ENCODE measurements at regions not wholly inside any gene's neighbourhood (a gene's known extent, or its start where the extent isn't known, plus 50 kb on each side); places are given as distances from the start of the nearest gene placed in this dataset.
A peak's percentile ranks its signal among the peaks of the same experiment; 100 is the strongest.
"Not testable (repeated sequence)": the region's sequence is repeated elsewhere in the genome, so short reads cannot be mapped to it uniquely, and the experiment has no call there.

DNA sequence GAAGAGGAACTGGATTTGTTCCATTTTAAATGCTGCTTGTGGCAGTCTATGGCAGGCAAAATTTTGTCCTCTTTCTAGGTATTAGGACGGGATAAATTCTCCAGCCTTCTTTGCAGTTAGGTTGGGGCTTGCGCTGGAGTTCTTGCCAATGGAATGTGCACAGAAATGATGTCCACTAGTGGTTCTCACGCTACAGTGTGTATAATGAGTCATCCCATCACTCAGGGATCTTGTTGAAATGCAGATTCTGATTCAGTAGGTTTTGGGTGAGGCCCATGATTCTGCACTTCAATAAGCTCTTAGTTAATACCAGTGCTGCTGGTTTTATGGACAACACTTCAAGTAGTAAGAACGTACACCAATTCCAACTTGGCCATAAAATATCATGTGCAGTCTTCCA is 317.6 kb upstream of the KLF4 start:
- ATAC-seq (no peak), DNase-seq (ENCODE audit: low spot score) (no peak)
- intact Hi-C loops (cut with DNase I): no loop called here

DNA sequence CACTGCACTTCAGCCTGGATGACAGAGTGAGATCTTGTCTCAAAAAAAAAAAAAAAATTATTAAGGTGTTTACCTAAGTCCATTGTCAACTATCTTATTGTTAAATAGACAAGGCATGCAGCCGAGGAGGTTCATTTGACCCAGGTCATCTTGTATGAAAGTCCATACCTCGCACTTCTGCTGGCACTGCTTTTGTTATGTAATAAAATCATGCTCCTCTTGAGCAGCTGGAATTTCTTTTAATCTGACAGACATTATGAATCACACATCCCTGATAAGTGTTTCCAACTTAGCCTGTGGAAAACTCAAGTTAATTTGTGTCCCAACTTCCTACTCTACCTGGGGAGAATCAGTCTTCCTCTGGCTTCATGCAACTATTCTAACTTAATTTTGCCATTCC is 315.6 kb upstream of the KLF4 start:
- ATAC-seq: no peak
- DNase-seq (ENCODE audit: low spot score): no peak
- intact Hi-C loops (cut with DNase I): no loop called here

DNA sequence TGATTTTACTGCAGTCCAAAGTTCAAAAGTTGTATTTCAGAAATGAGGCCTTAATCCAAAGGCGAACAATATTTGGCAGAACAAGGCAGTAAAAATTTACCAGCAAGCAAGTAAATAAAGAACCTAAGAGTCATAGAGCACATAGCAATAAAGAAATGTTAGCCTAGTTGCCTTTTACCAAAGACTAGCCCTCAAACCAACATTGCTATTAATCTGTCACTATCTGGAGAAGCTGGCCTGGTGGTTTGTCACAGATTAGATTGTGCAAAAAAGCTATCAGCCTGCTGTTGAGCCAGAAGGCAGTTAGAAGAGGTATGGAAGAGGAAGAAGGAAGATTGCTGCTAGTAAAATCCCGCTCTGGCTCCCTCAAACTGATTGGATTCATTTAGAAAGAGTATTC is 304.7 kb upstream of the KLF4 start:
- DNase-seq (ENCODE audit: low spot score) (no peak), ATAC-seq (no peak)

DNA sequence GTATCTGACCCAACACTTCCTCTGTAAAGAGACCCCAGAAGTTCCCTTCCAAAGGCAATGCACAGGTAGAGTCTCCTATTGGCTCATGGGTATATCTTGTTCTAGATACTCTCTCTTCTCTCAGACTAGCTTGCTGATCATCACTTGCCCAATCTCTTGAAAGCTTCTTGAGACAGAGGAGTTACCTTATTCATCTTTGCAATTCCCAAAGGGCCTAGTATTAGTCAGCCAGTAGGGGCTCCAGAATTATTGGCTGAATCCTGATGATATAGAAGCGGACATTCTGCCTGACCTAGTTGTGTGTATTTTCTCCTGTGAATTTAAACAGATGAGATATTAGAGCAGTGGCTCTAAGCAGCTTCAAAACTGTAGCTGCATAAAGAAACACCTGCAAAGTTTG is 304.0 kb upstream of the KLF4 start:
- intact Hi-C loops (cut with DNase I): no loop called here
- no peak for DNase-seq (ENCODE audit: low spot score)
- no peak for ATAC-seq

More for the DNA sequence above, 304.7 kb upstream of the KLF4 start:
- intact Hi-C loops (cut with DNase I): no loop called here

DNA sequence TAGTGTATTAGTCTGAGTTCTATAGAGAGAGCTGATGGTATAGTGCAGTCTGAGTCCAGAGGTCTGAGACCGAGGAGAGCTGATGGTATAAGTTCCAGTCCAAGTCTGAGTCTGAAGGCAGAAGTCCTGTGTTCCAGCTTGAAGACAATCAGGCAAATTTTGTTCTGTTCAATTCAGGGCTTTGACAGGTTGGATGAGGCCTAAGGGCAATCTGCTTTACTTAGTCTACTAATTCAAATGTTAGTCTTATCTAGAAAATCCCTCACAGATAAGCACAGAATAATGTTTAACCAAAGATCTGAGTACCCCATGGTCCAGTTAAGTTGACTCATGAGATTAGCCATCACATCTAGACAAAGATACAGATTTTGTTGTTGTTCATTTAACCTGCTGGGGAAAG is 303.0 kb upstream of the KLF4 start:
- intact Hi-C loops (cut with DNase I): no loop called here
- DNase-seq (ENCODE audit: low spot score) (no peak), ATAC-seq (no peak)

DNA sequence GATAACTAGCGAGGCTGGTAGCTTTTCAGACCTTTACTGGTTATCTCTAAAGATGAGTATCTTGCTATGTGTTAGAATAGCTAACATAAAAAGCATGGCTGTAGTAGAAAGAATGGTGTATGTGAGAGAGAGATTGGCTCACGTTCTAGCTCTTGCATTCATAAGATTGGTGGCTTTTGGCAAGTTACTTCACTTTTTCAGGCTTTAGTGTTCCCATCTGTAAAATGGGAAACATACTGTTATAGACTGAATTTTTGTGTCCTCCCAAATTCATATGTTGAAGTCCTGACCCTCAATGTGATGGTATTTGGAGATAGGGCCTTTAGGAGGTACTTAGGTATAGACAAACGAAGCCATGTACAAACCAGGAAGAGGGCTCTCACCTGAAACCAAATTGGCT is 302.4 kb upstream of the KLF4 start:
- intact Hi-C loops (cut with DNase I): no loop called here
- ATAC-seq (no peak), DNase-seq (ENCODE audit: low spot score) (no peak)

DNA sequence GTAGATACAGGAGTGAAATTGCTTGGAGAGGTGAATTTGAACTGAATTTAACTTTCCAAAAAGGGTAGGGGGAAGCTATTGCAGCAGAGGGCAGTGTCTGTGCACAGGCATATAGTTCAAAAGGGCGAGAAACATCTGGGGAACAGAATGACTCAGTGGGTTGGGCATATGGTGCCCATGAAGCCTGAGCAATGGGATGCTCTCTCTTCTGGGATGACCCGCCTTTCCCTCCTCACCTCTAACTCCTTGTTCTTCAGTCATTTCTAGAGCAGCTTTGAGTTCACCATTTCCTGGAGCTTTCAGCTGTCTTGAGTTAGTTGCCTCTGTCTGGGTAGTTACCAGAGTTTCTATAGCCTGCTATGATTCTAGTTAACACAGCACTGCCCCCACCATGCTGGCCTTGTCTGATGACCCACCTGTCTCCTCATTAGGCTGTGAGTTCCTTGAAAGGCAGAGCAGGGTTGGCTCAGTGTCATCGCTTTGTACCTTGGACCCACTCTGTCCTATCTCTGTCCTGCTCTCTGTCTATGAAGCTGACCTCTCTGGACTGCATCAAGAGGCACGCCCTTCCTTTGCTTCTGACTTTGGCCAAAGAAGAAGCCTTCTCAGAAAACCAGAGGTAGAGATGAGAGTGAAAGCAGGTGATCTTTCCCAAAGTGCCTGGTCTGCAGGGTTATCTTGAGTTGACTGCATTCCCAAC is 299.6 kb upstream of the KLF4 start:
- intact Hi-C loops (cut with DNase I): no loop called here
- ATAC-seq: no peak
- DNase-seq (ENCODE audit: low spot score): no peak

DNA sequence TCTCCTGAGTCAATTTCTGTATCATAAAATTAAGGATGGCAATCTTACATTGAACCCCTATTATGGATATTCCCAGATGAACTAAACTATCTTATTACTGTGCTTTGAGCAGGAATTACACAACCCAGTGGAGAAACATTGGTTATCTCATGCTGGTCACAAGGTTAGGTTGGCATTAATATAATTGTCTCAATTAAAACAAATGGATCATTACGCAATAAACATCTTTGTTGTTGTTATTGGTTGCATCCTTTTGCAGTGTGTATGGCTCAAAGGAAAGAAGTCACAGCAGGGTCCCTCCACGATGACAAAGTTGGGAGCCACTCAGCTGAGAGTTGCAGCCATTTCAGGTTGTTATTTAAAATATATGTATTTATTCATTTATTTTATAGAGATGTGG is 297.0 kb upstream of the KLF4 start:
- intact Hi-C loops (cut with DNase I): no loop called here
- ATAC-seq (no peak), DNase-seq (ENCODE audit: low spot score) (no peak)

DNA sequence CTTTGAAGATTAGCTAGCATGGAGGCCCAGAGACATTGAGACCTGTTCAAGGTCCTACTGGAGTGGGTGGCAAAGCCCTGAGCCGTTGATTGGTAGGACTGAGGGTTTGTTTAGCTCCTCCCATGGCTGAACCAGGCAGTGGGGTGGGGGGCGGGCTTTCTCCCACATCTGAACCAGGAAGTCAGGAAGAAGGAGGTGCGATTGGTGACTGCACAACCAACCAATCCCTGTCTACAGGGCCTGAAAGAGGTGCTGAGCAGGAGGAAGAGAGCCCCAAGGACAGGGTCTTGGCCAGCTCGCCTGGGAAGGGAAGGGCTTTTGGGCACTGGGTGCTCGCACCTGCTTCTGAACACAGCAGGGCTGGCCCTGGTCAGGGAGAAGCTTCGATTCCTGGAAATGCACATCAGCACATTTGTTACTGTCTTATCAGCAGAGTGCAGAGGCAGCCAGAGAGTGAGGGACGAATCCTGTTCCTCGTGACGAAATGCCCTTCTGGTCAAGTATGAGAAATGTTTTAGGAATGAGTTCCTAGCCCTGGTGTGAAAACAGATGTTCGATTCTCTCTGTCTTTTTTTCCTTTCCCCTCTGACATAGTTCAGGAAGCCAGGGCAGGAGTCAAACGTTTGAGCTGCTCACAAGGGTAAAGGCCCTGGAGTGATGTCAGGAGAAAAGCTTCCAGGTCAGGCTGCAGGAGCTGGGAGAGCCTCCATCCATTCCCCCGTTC is 294.8 kb upstream of the KLF4 start:
- intact Hi-C loops (cut with DNase I): loop anchor here (5.0 kb wide), 1 partner anchor 1282 kb away; no protein-coding TSS in a partner anchor
- DNase-seq (ENCODE audit: low spot score) (no peak), ATAC-seq (peak; percentile 89)

DNA sequence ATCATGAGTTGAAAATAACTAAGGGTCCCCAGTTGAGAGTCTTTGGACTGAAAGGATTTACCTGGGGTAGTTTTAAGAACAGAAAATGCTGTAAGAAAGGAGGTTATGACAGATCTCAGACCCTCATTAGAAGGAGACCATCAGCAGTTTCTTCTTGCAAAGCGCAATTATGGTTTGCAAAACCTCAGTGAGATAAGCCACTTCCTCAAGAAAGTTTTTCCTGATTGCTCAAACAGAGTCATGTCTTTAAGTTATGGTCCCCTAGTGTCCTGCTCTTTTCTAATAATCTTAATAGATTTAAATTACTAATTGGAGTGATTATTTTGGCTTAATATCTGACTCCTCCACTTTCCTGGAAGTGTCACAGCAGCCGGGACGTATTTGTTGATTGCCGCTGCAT is 293.2 kb upstream of the KLF4 start:
- intact Hi-C loops (cut with DNase I): loop anchor here (5.0 kb wide), 1 partner anchor 1280 kb away; no protein-coding TSS in a partner anchor
- DNase-seq (ENCODE audit: low spot score) (no peak), ATAC-seq (no peak)

DNA sequence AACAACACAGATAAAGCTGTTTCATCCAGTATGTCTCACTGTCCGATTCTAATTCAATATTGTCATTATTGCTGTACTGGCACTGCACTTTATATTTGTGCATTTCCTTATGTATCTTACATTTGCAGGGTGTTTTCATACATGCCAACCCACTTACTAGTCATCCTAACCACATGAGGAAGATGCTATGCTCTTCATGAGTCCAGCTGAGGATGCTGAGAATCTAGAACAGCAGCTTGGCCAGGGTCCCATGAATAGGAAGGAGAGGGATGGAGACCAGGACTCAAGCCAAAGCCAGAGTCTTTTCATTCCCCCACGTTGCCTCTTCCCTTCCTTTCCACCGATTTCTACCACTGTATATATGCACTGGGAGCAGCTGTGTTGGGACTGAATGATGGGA is 292.8 kb upstream of the KLF4 start:
- intact Hi-C loops (cut with DNase I): loop anchor here (5.0 kb wide), 1 partner anchor 1280 kb away; no protein-coding TSS in a partner anchor
- DNase-seq (ENCODE audit: low spot score) (no peak), ATAC-seq (no peak)

DNA sequence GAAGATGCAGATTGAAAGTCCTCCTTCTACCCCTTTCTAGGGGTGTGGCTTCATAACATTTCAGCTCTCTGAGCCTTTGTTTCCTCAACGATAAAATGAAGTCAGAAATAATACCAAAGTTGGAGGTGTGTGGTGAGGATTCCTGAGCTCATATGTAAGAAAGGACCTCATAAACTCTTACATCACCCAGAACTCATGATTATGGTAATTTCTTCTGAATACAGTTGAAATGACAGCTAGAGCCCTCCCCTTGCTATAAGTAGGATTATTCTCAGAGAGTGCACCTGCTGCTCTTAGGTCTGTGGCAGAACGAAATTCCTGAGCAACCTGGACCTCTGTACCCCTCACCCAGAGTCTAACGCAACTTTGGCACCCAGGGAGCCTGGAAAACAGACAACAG is 291.4 kb upstream of the KLF4 start:
- ATAC-seq (no peak), DNase-seq (ENCODE audit: low spot score) (no peak)
- intact Hi-C loops (cut with DNase I): loop anchor here (5.0 kb wide), 1 partner anchor 1279 kb away; no protein-coding TSS in a partner anchor

DNA sequence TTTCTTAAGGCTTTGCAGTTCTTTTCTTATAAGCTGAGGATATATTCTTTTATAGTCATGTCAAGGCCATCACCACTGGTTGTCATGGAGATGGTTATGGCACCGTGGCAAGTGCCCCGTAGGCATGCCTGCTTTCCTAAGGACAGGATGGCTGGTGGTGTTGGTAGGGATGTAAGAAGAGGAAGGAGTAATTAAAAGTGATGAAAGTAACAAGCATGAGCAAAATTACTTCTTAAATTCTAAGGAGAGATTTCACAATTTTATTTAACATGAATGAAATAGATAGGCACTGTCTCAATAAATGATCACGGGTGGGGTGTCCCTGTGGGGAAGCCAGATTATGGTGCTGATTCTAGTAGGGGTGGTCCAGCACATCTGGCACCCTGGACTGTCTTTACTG is 290.2 kb upstream of the KLF4 start:
- ATAC-seq: no peak
- intact Hi-C loops (cut with DNase I): loop anchor here (5.0 kb wide), 1 partner anchor 1277 kb away; no protein-coding TSS in a partner anchor
- no peak for DNase-seq (ENCODE audit: low spot score)

DNA sequence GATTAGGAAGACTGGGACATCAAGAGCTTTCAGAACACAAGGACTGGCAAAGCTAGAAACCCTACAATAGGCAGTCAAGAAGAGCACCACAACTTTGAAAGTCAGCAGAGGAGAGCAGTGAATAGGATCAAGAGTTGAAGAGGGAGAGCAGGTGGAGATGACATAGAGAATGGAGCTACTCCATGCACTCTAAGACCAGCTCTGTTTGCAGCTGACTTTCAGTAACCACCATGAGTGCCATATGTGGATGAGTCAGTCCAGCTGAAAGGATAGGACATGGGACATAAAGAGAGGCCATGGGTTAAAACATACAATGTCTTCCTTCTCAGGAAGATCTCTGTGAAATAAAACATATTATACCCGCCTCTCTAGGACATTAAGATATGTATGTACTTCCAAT is 289.1 kb upstream of the KLF4 start:
- DNase-seq (ENCODE audit: low spot score): no peak
- intact Hi-C loops (cut with DNase I): no loop called here
- ATAC-seq: no peak

DNA sequence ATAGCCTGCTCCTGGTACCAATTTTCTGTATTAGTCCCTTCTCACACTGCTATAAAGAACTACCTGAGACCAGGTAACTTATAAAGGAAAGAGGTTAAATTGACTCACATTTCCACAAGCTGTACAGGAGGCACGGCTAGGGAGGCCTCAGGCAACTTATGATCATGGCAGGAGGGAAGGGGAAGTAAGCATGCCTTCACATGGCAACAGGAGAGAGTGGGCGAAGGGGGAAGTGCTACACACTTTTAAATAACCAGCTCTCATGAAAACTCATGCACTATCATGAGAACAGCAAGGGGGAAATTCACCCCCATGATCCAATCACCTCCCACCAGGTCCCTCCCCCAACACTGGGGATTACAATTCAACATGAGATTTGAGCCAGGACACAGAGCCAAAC is 284.5 kb upstream of the KLF4 start:
- intact Hi-C loops (cut with DNase I); ATAC-seq; DNase-seq (ENCODE audit: low spot score): not testable (repeated sequence)

DNA sequence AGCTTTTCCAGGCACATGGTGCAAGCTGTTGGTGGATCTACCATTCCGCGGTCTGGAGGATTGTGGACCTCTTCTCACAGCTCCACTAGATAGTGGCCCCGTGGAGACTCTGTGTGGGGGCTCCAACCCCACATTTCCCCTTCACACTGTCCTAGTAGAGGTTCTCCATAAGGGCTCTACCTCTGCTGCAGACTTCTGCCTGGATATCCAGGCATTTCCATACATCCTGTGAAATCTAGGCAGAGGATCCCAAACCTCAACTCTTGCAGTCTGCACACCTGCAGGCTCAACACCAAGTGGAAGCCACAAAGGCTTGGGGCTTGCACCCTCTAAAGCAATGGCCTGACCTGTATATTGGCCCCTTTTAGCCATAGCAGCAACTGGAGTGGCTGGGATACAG is 283.4 kb upstream of the KLF4 start:
- intact Hi-C loops (cut with DNase I): no loop called here
- ATAC-seq: no peak
- DNase-seq (ENCODE audit: low spot score): no peak

DNA sequence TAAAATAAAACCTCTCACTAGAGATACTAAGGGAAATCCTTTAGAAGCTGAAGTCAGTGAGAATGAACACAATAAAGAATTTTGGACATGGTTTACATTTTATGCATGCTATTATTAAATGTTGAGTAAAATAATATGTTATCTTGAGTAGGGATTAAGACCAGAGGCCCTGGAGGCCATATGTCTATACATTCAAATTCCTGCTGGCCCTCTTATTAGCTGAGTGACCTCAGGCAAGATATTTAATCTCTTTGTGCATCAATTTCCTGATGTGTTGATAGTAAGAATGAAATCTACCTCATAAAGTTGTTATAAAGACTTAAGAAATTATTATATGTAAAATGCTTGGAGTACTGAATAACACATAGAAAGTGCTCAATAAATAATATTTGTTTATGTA is 281.1 kb upstream of the KLF4 start:
- no peak for ATAC-seq
- intact Hi-C loops (cut with DNase I): no loop called here
- no peak for DNase-seq (ENCODE audit: low spot score)

DNA sequence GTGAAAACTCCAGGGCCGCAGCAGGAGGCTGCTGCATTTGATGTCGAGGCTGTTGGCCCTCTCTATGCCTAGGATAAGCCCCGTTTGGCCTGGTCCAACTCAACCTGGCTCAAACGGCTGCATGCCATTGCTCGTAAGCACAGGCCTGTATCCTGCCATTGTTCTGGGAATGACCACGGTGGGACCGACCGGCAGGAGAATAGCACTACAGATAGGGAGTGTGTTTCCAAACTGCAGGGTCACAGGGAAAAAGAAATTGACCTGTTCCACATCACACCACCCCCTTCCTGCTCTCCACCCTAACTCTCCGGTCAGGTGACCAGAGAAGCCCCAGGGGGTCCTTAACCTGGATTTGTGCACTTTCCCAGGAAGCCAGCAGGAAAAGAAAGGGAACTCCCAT is 278.7 kb upstream of the KLF4 start:
- no peak for DNase-seq (ENCODE audit: low spot score)
- peak; percentile 62 for ATAC-seq
- intact Hi-C loops (cut with DNase I): no loop called here

DNA sequence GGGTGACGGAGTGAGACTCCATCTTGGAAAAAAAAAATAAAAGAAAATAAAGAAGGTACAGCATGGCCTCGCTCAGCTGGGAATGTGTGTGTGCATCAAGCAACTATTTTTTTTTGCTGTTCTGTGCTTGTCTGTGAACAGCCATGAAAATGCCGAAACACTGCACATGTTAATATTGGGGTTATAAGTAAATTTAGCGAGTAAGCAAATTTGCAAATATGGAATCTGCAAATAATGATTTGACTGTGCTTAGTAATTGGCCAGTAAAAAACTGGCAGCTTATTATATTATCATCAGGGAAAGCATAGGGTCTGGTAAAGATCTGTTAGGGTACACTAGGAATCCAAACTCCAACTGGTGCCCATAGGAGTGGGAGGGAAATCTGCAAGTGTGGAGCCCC is 278.1 kb upstream of the KLF4 start:
- intact Hi-C loops (cut with DNase I): no loop called here
- ATAC-seq: no peak
- no peak for DNase-seq (ENCODE audit: low spot score)

DNA sequence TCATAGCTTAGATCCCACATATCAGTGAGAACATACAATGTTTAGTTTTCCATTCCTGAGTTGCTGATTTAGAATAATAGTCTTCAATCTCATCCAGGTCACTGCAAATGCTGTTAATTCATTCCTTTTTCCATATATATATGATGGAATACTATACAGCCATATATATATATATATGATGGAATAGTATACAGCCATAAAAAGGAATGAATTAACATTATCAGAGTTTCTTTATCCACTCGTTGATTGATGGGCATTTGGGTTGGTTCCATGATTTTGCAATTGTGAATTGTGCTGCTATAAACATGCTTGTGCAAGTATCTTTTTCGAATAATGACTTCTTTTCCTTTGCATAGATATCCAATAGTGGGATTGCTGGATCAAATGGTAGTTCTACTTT is 273.9 kb upstream of the KLF4 start:
- DNase-seq (ENCODE audit: low spot score); ATAC-seq; intact Hi-C loops (cut with DNase I): not testable (repeated sequence)

DNA sequence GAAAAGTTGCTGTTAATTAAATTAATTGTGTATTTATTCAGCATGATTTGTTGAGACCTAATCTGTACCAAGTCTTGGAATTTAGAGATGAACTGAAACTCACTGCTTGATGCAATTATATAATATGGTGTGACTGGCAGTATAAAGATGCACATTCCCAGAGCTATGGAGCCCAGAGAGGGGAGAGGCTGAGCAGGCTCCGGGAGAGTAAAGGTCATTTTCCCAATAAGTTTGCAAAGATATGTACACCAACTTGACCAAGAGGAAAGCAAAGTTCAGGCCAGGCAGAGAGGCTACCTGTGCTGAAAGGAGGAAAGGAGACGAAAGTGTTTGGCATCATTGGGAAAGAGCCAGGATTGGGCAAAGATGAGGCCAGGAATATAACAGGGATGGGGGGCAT is 271.7 kb upstream of the KLF4 start:
- no peak for ATAC-seq
- intact Hi-C loops (cut with DNase I): no loop called here
- no peak for DNase-seq (ENCODE audit: low spot score)
